HCT116 (cell line): ENCODE measurements at regions not wholly inside any gene's neighbourhood (a gene's known extent, or its start where the extent isn't known, plus 50 kb on each side); places are given as distances from the start of the nearest gene placed in this dataset.

ENCODE experiments used
- ATAC-seq: fragments of 200-7000 bp; cut with Tn5 transposase; 2 replicates; pipeline ENCODE4 v1.9.1; 2020; ENCODE audit warnings: mild to moderate bottlenecking, moderate library complexity
- BruUV-seq: library from RNA; stranded (reverse); fragments of 400-500 nt; replicated peaks from 2 replicates; lab custom pipeline; 2021; lab: Mats Ljungman, UMichigan
- CTCF ChIA-PET: fragments of 300-600 bp; sonication (Branson Sonifier 250); formaldehyde crosslinking; loops from one replicate; lab custom pipeline; 2021; ENCODE audit warnings: antibody characterized with exemption; lab: Charles Lee
- POLR2A ChIA-PET: fragments of 300-600, 350-600 bp; sonication (Branson Sonifier 250); formaldehyde crosslinking; loops from one replicate; lab custom pipeline; 2021; ENCODE audit warnings: antibody characterized with exemption; lab: Charles Lee
- RAD21 ChIA-PET, 2 experiments: fragments of 300-600 bp; sonication (Branson Sonifier 250); formaldehyde crosslinking; loops; one replicate each; lab custom pipeline; 2023; ENCODE audit warnings: low total read pairs in 2 of 2; ENCODE audit not compliant: uncharacterized antibody in 2 of 2, unreplicated experiment in 2 of 2, low non-redundant PET in 1 of 2; lab: Charles Lee
- DNase-seq: peaks from one replicate; pipeline ENCODE4 v3.0.0-alpha.2; 2010; ENCODE audit warnings: low read depth, low spot score
- H2AFZ ChIP-seq: fragments of 200-600 bp; shearing (Covaris generic), sonication (generic); 2 replicates; pipeline ENCODE4 v1.6.1; 2017; ENCODE audit warnings: low read depth, mixed run types, mixed read lengths, antibody characterized with exemption, low read length; ENCODE audit not compliant: poor library complexity, severe bottlenecking
- H3K27ac ChIP-seq: 2 replicates; pipeline ENCODE4 v1.5.1; 2012; ENCODE audit warnings: low read depth, low read length
- H3K27me3 ChIP-seq: fragments of 200-600 bp; sonication (generic); 2 replicates; pipeline ENCODE4 v1.6.1; 2016; ENCODE audit warnings: mixed run types, low read length, mixed read lengths; ENCODE audit not compliant: insufficient read depth
- H3K36me3 ChIP-seq, 2 experiments: fragments of 200-500 bp in 1 of 2; fragments of 200-600 bp in 1 of 2; sonication (Bioruptor generic) in 1 of 2; sonication (generic) in 1 of 2; 2 replicates each; pipeline versions ENCODE4 v1.5.1 to v1.6.1; 2014 to 2016; ENCODE audit warnings: low read length in 2 of 2, inconsistent platforms in 1 of 2, mixed read lengths in 1 of 2, mixed run types in 1 of 2; ENCODE audit not compliant: insufficient read depth in 2 of 2, control insufficient read depth in 1 of 2
- H3K4me1 ChIP-seq, 2 experiments: fragments of 200-600 bp in 1 of 2; sonication (generic) in 1 of 2; 2 replicates each; pipeline versions ENCODE4 v1.5.1 to v1.6.1; 2012 to 2017; ENCODE audit warnings: low read length in 2 of 2, inconsistent platforms in 1 of 2, mild to moderate bottlenecking in 1 of 2, mixed read lengths in 1 of 2, mixed run types in 1 of 2, moderate library complexity in 1 of 2; ENCODE audit not compliant: insufficient read depth in 2 of 2, control insufficient read depth in 1 of 2
- H3K4me2 ChIP-seq: fragments of 200-600 bp; sonication (generic); 2 replicates; pipeline ENCODE4 v1.6.1; 2017; ENCODE audit warnings: mixed run types, low read length, mixed read lengths
- H3K4me3 ChIP-seq, 2 experiments: fragments of 200-600 bp in 1 of 2; sonication (generic) in 1 of 2; replicated peaks in 1 of 2; 2 replicates each; pipeline ENCODE4 v1.5.1; 2011 to 2016; ENCODE audit warnings: low read length in 2 of 2, control low read depth in 1 of 2, low read depth in 1 of 2, mild to moderate bottlenecking in 1 of 2, mixed read lengths in 1 of 2, mixed run types in 1 of 2
- H3K79me2 ChIP-seq: fragments of 200-600 bp; sonication (generic); 2 replicates; pipeline ENCODE4 v1.6.1; 2017; ENCODE audit warnings: mild to moderate bottlenecking, mixed run types, low read length, moderate library complexity, mixed read lengths; ENCODE audit not compliant: insufficient read depth
- H3K9ac ChIP-seq: fragments of 200-600 bp; sonication (generic); 2 replicates; pipeline ENCODE4 v1.6.1; 2016; ENCODE audit warnings: low read length, mixed read lengths
- H3K9me2 ChIP-seq: fragments of 200-600 bp; sonication (generic), shearing (Covaris generic); 2 replicates; pipeline ENCODE4 v1.6.1; 2017; ENCODE audit warnings: mixed run types, mild to moderate bottlenecking, moderate library complexity; ENCODE audit not compliant: insufficient read depth
- H3K9me3 ChIP-seq, 2 experiments: fragments of 200-500 bp in 1 of 2; fragments of 200-600 bp in 1 of 2; sonication (Bioruptor generic) in 1 of 2; sonication (generic) in 1 of 2; 2 replicates each; pipeline ENCODE4 v1.6.1; 2014 to 2017; ENCODE audit warnings: low read length in 2 of 2, mixed read lengths in 2 of 2, inconsistent platforms in 1 of 2, low read depth in 1 of 2, mild to moderate bottlenecking in 1 of 2, mixed run types in 1 of 2, moderate library complexity in 1 of 2; ENCODE audit not compliant: control insufficient read depth in 1 of 2, insufficient read depth in 1 of 2
- H4K20me1 ChIP-seq: fragments of 200-600 bp; sonication (generic), shearing (Covaris generic); 2 replicates; pipeline ENCODE4 v1.6.1; 2017; ENCODE audit warnings: mixed run types, mild to moderate bottlenecking, moderate library complexity; ENCODE audit not compliant: insufficient read depth
- CBX3 ChIP-seq: IDR thresholded peaks from 2 replicates; pipeline ENCODE4 v1.6.1; 2012; ENCODE audit warnings: low read depth
- CEBPB ChIP-seq: IDR thresholded peaks from 2 replicates; pipeline ENCODE4 v1.6.1; 2012; ENCODE audit warnings: low read depth
- CTCF ChIP-seq, 3 experiments: fragments of 200-600 bp in 1 of 3; sonication (generic) in 1 of 3; IDR thresholded peaks in 2 of 3; conservative IDR thresholded peaks in 1 of 3; 2 replicates each; pipeline ENCODE4 v1.5.1; 2012 to 2017; ENCODE audit warnings: low read depth in 2 of 3, low read length in 2 of 3, antibody characterized with exemption in 1 of 3, borderline replicate concordance in 1 of 3, control low read depth in 1 of 3, mild to moderate bottlenecking in 1 of 3, mixed read lengths in 1 of 3, mixed run types in 1 of 3, moderate library complexity in 1 of 3; ENCODE audit not compliant: insufficient read depth in 1 of 3
- EGR1 ChIP-seq: IDR thresholded peaks from 2 replicates; pipeline ENCODE4 v1.6.1; 2012; ENCODE audit warnings: low read depth
- ELF1 ChIP-seq: IDR thresholded peaks from 2 replicates; pipeline ENCODE4 v1.6.1; 2012; ENCODE audit warnings: low read depth, borderline replicate concordance
- EZH2phosphoT487 ChIP-seq: fragments of 200-600 bp; IDR thresholded peaks from 2 replicates; pipeline ENCODE4 v1.6.1; 2018; ENCODE audit warnings: antibody characterized with exemption, borderline replicate concordance
- JUND ChIP-seq: IDR thresholded peaks from 2 replicates; pipeline ENCODE4 v1.6.1; 2012
- MAX ChIP-seq: IDR thresholded peaks from 2 replicates; pipeline ENCODE4 v1.6.1; 2012
- POLR2A ChIP-seq: IDR thresholded peaks from 2 replicates; pipeline ENCODE4 v1.7.0; 2011; ENCODE audit warnings: borderline replicate concordance; ENCODE audit not compliant: insufficient read depth, insufficient read length; ENCODE audit errors: extremely low read depth
- POLR2AphosphoS5 ChIP-seq: IDR thresholded peaks from 2 replicates; pipeline ENCODE4 v1.6.1; 2011; ENCODE audit warnings: mild to moderate bottlenecking, low read depth, low read length, moderate library complexity
- SIN3A ChIP-seq: IDR thresholded peaks from 2 replicates; pipeline ENCODE4 v1.6.1; 2012; ENCODE audit warnings: low read depth
- SP1 ChIP-seq: IDR thresholded peaks from 2 replicates; pipeline ENCODE4 v1.6.1; 2012; ENCODE audit warnings: low read depth
- SRF ChIP-seq: IDR thresholded peaks from 2 replicates; pipeline ENCODE4 v1.6.1; 2012; ENCODE audit warnings: low read depth
- TCF7L2 ChIP-seq: IDR thresholded peaks from 2 replicates; pipeline ENCODE4 v1.7.0; 2011; ENCODE audit warnings: borderline replicate concordance, inconsistent platforms; ENCODE audit not compliant: insufficient read depth, insufficient read length; ENCODE audit errors: extremely low read depth
- YY1 ChIP-seq: IDR thresholded peaks from 2 replicates; pipeline ENCODE4 v1.6.1; 2011; ENCODE audit warnings: low read length, low read depth, moderate library complexity, mild to moderate bottlenecking; ENCODE audit not compliant: insufficient replicate concordance; ENCODE audit errors: extremely low read depth
- ZFX ChIP-seq: fragments of 450-650 bp; IDR thresholded peaks from 2 replicates; pipeline ENCODE4 v1.6.1; 2017
- ZNF274 ChIP-seq: fragments of 200-500 bp; sonication (Bioruptor generic); IDR thresholded peaks from 2 replicates; pipeline ENCODE4 v1.6.1; 2014; ENCODE audit warnings: mild to moderate bottlenecking, low read depth, low read length, inconsistent platforms
- intact Hi-C: fragments of 100-400 bp; cut with micrococcal nuclease; formaldehyde crosslinking; loops from 2 replicates; pipeline ENCODE4 v1.10.0; 2022
- TF ChIP-seq, protein P1 (sequence below): IDR thresholded peaks from 2 replicates; pipeline ENCODE4 v1.6.1; 2012

DNA sequence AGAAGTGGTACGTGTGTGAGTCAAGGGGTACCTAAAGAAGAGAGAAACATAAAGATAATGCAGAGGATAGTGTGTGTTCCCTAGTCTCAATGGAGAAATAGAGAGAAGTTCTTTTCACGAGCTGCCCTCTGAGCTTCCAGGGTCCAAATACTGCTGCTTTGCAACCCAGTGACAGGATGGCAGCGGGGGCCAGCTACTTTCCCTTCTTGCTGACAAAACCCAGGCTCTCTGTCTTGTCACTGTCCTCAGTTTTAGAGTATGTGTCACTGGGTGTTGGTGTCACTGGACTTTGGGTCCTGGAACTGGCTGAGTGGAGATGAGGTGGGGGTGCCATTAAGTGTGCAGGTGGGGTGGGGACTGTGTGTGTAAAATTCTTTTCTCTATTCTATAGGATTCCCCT, 265.6 kb downstream of the CDC5L start:
- ATAC-seq = no peak
- TF ChIP-seq EZH2phosphoT487 = no peak
- TF ChIP-seq SP1 = no peak
- TF ChIP-seq, protein P1, sequence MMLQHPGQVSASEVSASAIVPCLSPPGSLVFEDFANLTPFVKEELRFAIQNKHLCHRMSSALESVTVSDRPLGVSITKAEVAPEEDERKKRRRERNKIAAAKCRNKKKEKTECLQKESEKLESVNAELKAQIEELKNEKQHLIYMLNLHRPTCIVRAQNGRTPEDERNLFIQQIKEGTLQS = no peak
- no peak for TF ChIP-seq SIN3A
- TF ChIP-seq ELF1 = no peak
- no peak for TF ChIP-seq POLR2AphosphoS5
- TF ChIP-seq CEBPB = no peak
- no peak for TF ChIP-seq CBX3
- no peaks in the 10 kb centered on the region for H3K79me2 ChIP-seq
- peaks cover 0 to 16% of the 10 kb centered on the region in 2 experiments; a peak in 2 of 4 replicates for H3K4me1 ChIP-seq
- DNase-seq = no peak
- intact Hi-C loops = no loop called here
- H3K9ac ChIP-seq = no peak overlapping the region
- H4K20me1 ChIP-seq = no peaks in the 10 kb centered on the region
- no peaks in the 10 kb centered on the region for H3K36me3 ChIP-seq
- H3K27me3 ChIP-seq = no peaks in the 10 kb centered on the region
- H3K4me3 ChIP-seq = no peak overlapping the region
- no peak overlapping the region for H3K4me2 ChIP-seq
- no peaks in the 10 kb centered on the region for H3K9me2 ChIP-seq
- POLR2A ChIA-PET = no interaction called here
- no peaks in the 10 kb centered on the region for H3K9me3 ChIP-seq
- H2AFZ ChIP-seq = no peak overlapping the region
- CTCF ChIA-PET = interaction anchor here (1.2 to 2.1 kb wide), 5 partner anchors 15 to 1766 kb away, joined by 3 to 10 read pairs (median 7); no protein-coding TSS in a partner anchor
- no TSS peak for BruUV-seq
- no peak overlapping the region for H3K27ac ChIP-seq
- RAD21 ChIA-PET = no interaction called here

- no peaks in the 10 kb centered on the region for H3K79me2 ChIP-seq
- RAD21 ChIA-PET = interaction anchor here in 1 of 2 experiments (0.8 to 1.2 kb wide), 2 partner anchors 178 to 1269 kb away, joined by 3 read pairs; no protein-coding TSS in a partner anchor
- BruUV-seq = no TSS peak
- H2AFZ ChIP-seq = no peak overlapping the region
- H3K9ac ChIP-seq = no peak overlapping the region
- no peaks in the 10 kb centered on the region for H3K9me2 ChIP-seq
- no peaks in the 10 kb centered on the region for H4K20me1 ChIP-seq
- intact Hi-C loops = loop anchor here (2.0 kb wide), 1 partner anchor 765 kb away; no protein-coding TSS in a partner anchor
- H3K9me3 ChIP-seq = no peaks in the 10 kb centered on the region
- H3K27me3 ChIP-seq = no peaks in the 10 kb centered on the region
- no peak for TF ChIP-seq TCF7L2
- no peak for TF ChIP-seq CBX3
- no peak for TF ChIP-seq ZFX
- no peak for TF ChIP-seq SRF
- TF ChIP-seq CEBPB = no peak
- TF ChIP-seq POLR2A = no peak
- TF ChIP-seq CTCF (IDR thresholded peaks at IDR 0.05 in 2 of 3, conservative IDR thresholded peaks at IDR 0.05 in 1 of 3; ENCODE audit: borderline replicate concordance in 1 of 3, insufficient read depth in 1 of 3, low read depth in 2 of 3, low read length in 2 of 3) = no peak
- TF ChIP-seq, protein P1 = no peak
- no peak for TF ChIP-seq SIN3A
- no peak for TF ChIP-seq ZNF274
- TF ChIP-seq EGR1 = no peak
- no peak for TF ChIP-seq EZH2phosphoT487
- no peak for TF ChIP-seq JUND
- no peak for TF ChIP-seq MAX
- no peak for TF ChIP-seq YY1
- TF ChIP-seq, all 23 proteins: peak for 0
- POLR2A ChIA-PET = no interaction called here
- CTCF ChIA-PET = interaction anchor here (0.6 to 3.0 kb wide), 7 partner anchors 9 to 1765 kb away, joined by 3 to 25 read pairs (median 6); no protein-coding TSS in a partner anchor
- ATAC-seq (no peak), DNase-seq (no peak)
- no peak overlapping the region for H3K4me3 ChIP-seq
- H3K4me1 ChIP-seq = peaks cover 0 to 16% of the 10 kb centered on the region in 2 experiments; a peak in 2 of 4 replicates
- H3K36me3 ChIP-seq = no peaks in the 10 kb centered on the region
- no peak overlapping the region for H3K4me2 ChIP-seq
- no peak overlapping the region for H3K27ac ChIP-seq
Observed at GRCh38 chr6:44653761-44654218, 266.3 kb downstream of the CDC5L start.
